ENCODE measurements at regions not wholly inside any gene's neighbourhood (a gene's known extent, or its start where the extent isn't known, plus 50 kb on each side); places are given as distances from the start of the nearest gene placed in this dataset.

DNA sequence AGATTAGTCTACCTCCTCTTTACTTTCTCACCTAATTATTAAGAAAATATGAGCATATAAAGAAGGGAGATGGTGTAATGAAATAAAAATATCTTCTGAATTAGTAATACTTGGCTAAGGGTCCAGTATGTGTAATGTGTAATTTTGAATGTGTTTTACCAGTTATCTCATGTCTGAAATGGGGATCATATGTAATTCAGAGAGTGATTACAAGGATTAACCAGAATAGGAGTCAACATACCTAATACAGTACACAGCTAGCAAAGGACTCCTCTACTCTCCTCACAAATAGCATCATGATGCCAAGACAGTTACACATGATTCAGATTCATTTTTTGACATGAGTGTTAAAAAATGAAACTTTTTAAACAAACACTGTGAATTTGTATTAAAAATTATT lies 570.4 kb downstream of the SI start:
- 0 out of 2 replicates have a peak, but pooled peaks cover 2% of the 10 kb centered on the region for H3K9me3 ChIP-seq (replicated peaks; ENCODE audit: control insufficient read depth, insufficient read depth, low read depth, low read length)
- BruUV-seq (replicated peaks): no TSS peak
- intact Hi-C loops (cut with micrococcal nuclease): no loop called here
- H3K4me2 ChIP-seq (ENCODE audit: insufficient read depth, low read length): no peak overlapping the region
- no peak for ATAC-seq
- no peak for DNase-seq (ENCODE audit: extremely low read depth in 1 of 4, low spot score in 3 of 4)
- H3K27ac ChIP-seq (ENCODE audit: extremely low read depth, low read depth, low read length): no peak overlapping the region
- no peaks in the 10 kb centered on the region for H3K79me2 ChIP-seq (ENCODE audit: control insufficient read depth, insufficient read depth, low read length)
- H3K9me1 ChIP-seq (ENCODE audit: control insufficient read depth, insufficient read depth, low read length): no peaks in the 10 kb centered on the region
- FAIRE-seq: no peak
- in situ Hi-C loops (cut with MboI): no loop called here
- no peak overlapping the region for H3K9ac ChIP-seq (ENCODE audit: insufficient read depth in 1 of 2, low read depth in 2 of 2, low read length in 2 of 2)
- no peak overlapping the region for H2AFZ ChIP-seq (ENCODE audit: low read depth, low read length)
- TF ChIP-seq ZKSCAN8 (CRISPR knock-in tag; IDR thresholded peaks at IDR 0.05): no peak
- TF ChIP-seq GABPB1 (CRISPR knock-in tag; IDR thresholded peaks at IDR 0.05): no peak
- TF ChIP-seq MLLT1 (IDR thresholded peaks at IDR 0.05): no peak
- TF ChIP-seq, protein P1, sequence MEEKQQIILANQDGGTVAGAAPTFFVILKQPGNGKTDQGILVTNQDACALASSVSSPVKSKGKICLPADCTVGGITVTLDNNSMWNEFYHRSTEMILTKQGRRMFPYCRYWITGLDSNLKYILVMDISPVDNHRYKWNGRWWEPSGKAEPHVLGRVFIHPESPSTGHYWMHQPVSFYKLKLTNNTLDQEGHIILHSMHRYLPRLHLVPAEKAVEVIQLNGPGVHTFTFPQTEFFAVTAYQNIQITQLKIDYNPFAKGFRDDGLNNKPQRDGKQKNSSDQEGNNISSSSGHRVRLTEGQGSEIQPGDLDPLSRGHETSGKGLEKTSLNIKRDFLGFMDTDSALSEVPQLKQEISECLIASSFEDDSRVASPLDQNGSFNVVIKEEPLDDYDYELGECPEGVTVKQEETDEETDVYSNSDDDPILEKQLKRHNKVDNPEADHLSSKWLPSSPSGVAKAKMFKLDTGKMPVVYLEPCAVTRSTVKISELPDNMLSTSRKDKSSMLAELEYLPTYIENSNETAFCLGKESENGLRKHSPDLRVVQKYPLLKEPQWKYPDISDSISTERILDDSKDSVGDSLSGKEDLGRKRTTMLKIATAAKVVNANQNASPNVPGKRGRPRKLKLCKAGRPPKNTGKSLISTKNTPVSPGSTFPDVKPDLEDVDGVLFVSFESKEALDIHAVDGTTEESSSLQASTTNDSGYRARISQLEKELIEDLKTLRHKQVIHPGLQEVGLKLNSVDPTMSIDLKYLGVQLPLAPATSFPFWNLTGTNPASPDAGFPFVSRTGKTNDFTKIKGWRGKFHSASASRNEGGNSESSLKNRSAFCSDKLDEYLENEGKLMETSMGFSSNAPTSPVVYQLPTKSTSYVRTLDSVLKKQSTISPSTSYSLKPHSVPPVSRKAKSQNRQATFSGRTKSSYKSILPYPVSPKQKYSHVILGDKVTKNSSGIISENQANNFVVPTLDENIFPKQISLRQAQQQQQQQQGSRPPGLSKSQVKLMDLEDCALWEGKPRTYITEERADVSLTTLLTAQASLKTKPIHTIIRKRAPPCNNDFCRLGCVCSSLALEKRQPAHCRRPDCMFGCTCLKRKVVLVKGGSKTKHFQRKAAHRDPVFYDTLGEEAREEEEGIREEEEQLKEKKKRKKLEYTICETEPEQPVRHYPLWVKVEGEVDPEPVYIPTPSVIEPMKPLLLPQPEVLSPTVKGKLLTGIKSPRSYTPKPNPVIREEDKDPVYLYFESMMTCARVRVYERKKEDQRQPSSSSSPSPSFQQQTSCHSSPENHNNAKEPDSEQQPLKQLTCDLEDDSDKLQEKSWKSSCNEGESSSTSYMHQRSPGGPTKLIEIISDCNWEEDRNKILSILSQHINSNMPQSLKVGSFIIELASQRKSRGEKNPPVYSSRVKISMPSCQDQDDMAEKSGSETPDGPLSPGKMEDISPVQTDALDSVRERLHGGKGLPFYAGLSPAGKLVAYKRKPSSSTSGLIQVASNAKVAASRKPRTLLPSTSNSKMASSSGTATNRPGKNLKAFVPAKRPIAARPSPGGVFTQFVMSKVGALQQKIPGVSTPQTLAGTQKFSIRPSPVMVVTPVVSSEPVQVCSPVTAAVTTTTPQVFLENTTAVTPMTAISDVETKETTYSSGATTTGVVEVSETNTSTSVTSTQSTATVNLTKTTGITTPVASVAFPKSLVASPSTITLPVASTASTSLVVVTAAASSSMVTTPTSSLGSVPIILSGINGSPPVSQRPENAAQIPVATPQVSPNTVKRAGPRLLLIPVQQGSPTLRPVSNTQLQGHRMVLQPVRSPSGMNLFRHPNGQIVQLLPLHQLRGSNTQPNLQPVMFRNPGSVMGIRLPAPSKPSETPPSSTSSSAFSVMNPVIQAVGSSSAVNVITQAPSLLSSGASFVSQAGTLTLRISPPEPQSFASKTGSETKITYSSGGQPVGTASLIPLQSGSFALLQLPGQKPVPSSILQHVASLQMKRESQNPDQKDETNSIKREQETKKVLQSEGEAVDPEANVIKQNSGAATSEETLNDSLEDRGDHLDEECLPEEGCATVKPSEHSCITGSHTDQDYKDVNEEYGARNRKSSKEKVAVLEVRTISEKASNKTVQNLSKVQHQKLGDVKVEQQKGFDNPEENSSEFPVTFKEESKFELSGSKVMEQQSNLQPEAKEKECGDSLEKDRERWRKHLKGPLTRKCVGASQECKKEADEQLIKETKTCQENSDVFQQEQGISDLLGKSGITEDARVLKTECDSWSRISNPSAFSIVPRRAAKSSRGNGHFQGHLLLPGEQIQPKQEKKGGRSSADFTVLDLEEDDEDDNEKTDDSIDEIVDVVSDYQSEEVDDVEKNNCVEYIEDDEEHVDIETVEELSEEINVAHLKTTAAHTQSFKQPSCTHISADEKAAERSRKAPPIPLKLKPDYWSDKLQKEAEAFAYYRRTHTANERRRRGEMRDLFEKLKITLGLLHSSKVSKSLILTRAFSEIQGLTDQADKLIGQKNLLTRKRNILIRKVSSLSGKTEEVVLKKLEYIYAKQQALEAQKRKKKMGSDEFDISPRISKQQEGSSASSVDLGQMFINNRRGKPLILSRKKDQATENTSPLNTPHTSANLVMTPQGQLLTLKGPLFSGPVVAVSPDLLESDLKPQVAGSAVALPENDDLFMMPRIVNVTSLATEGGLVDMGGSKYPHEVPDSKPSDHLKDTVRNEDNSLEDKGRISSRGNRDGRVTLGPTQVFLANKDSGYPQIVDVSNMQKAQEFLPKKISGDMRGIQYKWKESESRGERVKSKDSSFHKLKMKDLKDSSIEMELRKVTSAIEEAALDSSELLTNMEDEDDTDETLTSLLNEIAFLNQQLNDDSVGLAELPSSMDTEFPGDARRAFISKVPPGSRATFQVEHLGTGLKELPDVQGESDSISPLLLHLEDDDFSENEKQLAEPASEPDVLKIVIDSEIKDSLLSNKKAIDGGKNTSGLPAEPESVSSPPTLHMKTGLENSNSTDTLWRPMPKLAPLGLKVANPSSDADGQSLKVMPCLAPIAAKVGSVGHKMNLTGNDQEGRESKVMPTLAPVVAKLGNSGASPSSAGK (IDR thresholded peaks at IDR 0.05): no peak
- no peak for TF ChIP-seq HES1 (IDR thresholded peaks at IDR 0.05; ENCODE audit: low read depth)
- no peak for TF ChIP-seq ZNF551 (CRISPR knock-in tag; IDR thresholded peaks at IDR 0.05)
- no peak for TF ChIP-seq FOXJ2 (tag; IDR thresholded peaks at IDR 0.05)
- H4K20me1 ChIP-seq (replicated peaks; ENCODE audit: control insufficient read depth, insufficient read depth, low read length): no peaks in the 10 kb centered on the region
- no peaks in the 10 kb centered on the region for H3K27me3 ChIP-seq (ENCODE audit: control insufficient read depth in 2 of 2, insufficient read depth in 2 of 2, low read length in 2 of 2)
- H3K36me3 ChIP-seq (ENCODE audit: control insufficient read depth, insufficient read depth, low read length): no peaks in the 10 kb centered on the region
- H3K4me3 ChIP-seq: no peak overlapping the region
- no peaks in the 10 kb centered on the region for H3K4me1 ChIP-seq (replicated peaks in 1 of 2; ENCODE audit: control insufficient read depth in 2 of 2, insufficient read depth in 2 of 2, low read length in 2 of 2)
- ChIA-PET POLR2A (no interaction called here), CTCF (ENCODE audit: low intra/inter-chr PET ratio) (no interaction called here)
